Adrenal gland (tissue), 9 donors: ENCODE measurements at regions not wholly inside any gene's neighbourhood (a gene's known extent, or its start where the extent isn't known, plus 50 kb on each side); places are given as distances from the start of the nearest gene placed in this dataset.

Source experiments
- DNase-seq, 7 donors: peaks; one replicate each; pipeline ENCODE4 v3.0.0-alpha.2; 2019 to 2020
- H3K27ac ChIP-seq, 5 donors: fragments of 200-600 bp; sonication (generic) in 4 of 5; 1 replicate in 3 of 5; 2 replicates in 2 of 5; pipeline versions ENCODE4 v1.5.1 to v1.8.0; 2016 to 2020; ENCODE audit warnings: mild to moderate bottlenecking in 1 of 5
- H3K27me3 ChIP-seq: fragments of 200-600 bp; 2 replicates; pipeline ENCODE4 v1.8.0; 2021
- H3K36me3 ChIP-seq, 2 donors: fragments of 200-600 bp; replicated peaks in 1 of 2; 1 replicate in 1 of 2; 2 replicates in 1 of 2; pipeline versions ENCODE4 v1.5.1 to v1.8.0; 2018 to 2022
- H3K4me1 ChIP-seq, 2 donors: fragments of 200-600 bp; replicated peaks in 1 of 2; 1 replicate in 1 of 2; 2 replicates in 1 of 2; pipeline versions ENCODE4 v1.5.1 to v1.8.0; 2018 to 2021
- H3K4me3 ChIP-seq, 4 donors: fragments of 200-600 bp; sonication (generic) in 3 of 4; one replicate each; pipeline ENCODE4 v1.5.1; 2016 to 2018
- H3K9me3 ChIP-seq, 3 donors: fragments of 200-600 bp; sonication (generic) in 1 of 3; replicated peaks in 1 of 3; 1 replicate in 2 of 3; 2 replicates in 1 of 3; pipeline versions ENCODE4 v1.5.1 to v1.8.0; 2016 to 2021
- POLR2A ChIP-seq, 2 donors: fragments of 450-650 bp; IDR thresholded peaks; one replicate each; pipeline ENCODE4 v1.6.1; 2017; ENCODE audit warnings: antibody characterized with exemption in 2 of 2, mild to moderate bottlenecking in 2 of 2, moderate library complexity in 1 of 2
- WGBS, 4 donors: extraction: QIAGEN DNeasy Blood & Tissue Kit in 2 of 4; methylation state at CpG; one replicate each; pipeline versions ENCODE4 v1.1.5 to v1.1.7; 2013 to 2017; 5-methylcytosine and 5-hydroxymethylcytosine counted together
- intact Hi-C, 2 donors: fragments of 100-400 bp; cut with DNase I; formaldehyde crosslinking; loops; one replicate each; pipeline versions ENCODE4 v1.14.1 to v1.15.0; 2022 to 2023
- TF ChIP-seq, protein P1 (sequence below), 6 experiments: fragments of 450-650 bp in 4 of 6; fragments of 200-600 bp in 2 of 6; sonication (generic) in 1 of 6; IDR thresholded peaks; 1 replicate in 5 of 6; 2 replicates in 1 of 6; pipeline versions ENCODE4 v1.5.1 to v1.8.0; 2016 to 2021; ENCODE audit warnings: antibody characterized with exemption in 6 of 6, mild to moderate bottlenecking in 2 of 6, moderate library complexity in 1 of 6
- donor health status: healthy with polysubstance abuse.
- donor health status: Bipolar disorder and iron deficiency.
- donor health status: DM: yes; HTN: yes; CAD: no.
- donor health status: DM: no; HTN: no; CAD: no.
- donor health status: DM: no; HTN: no; CAD: no.

GRCh38 chr5:92421942-92422341 is 1038.8 kb upstream of the ARRDC3 start:
- Histone ChIP-seq H3K36me3 (no peaks in the 10 kb centered on the region), H3K4me1 (no peaks in the 10 kb centered on the region), H3K4me3 (no peak overlapping the region), H3K9me3 (no peaks in the 10 kb centered on the region), H3K27ac (no peak overlapping the region), H3K27me3 (no peaks in the 10 kb centered on the region)
- intact Hi-C loops: no loop called here
- TF ChIP-seq, protein P1, sequence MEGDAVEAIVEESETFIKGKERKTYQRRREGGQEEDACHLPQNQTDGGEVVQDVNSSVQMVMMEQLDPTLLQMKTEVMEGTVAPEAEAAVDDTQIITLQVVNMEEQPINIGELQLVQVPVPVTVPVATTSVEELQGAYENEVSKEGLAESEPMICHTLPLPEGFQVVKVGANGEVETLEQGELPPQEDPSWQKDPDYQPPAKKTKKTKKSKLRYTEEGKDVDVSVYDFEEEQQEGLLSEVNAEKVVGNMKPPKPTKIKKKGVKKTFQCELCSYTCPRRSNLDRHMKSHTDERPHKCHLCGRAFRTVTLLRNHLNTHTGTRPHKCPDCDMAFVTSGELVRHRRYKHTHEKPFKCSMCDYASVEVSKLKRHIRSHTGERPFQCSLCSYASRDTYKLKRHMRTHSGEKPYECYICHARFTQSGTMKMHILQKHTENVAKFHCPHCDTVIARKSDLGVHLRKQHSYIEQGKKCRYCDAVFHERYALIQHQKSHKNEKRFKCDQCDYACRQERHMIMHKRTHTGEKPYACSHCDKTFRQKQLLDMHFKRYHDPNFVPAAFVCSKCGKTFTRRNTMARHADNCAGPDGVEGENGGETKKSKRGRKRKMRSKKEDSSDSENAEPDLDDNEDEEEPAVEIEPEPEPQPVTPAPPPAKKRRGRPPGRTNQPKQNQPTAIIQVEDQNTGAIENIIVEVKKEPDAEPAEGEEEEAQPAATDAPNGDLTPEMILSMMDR (IDR thresholded peaks at IDR 0.05): no peak
- no peak for TF ChIP-seq POLR2A (IDR thresholded peaks at IDR 0.05)
- no peak for DNase-seq
- 39 to 76% (median 57%) methylated on average over 1 of the region's 1 CpG for WGBS, 4 donors

DNA sequence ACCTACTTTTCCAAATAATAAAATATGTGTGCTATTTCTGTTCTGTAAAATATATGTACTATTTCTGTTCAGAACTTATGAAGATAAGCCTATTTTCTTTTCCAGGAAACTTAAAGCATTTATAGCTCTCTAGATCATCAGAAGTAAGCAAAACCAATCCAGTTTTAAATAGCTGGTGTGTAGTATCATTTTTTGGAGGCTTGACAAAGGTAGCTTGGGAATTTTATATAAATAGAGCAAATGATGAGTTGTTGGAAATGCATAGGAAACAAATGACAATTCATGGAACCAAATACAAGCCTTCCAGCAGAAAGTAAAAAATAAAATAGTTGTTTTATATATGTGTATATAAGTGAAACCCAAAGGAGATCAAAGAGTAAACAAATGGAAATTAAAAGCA is 1038.1 kb upstream of the ARRDC3 start:
- intact Hi-C loops: no loop called here

GRCh38 chr5:92419261-92419660 is 1036.1 kb upstream of the ARRDC3 start:
- H3K4me1 ChIP-seq: no peaks in the 10 kb centered on the region
- H3K27me3 ChIP-seq: no peaks in the 10 kb centered on the region
- H3K4me3 ChIP-seq: no peak overlapping the region
- H3K9me3 ChIP-seq: no peaks in the 10 kb centered on the region
- TF ChIP-seq POLR2A (IDR thresholded peaks at IDR 0.05): no peak
- TF ChIP-seq, protein P1 (IDR thresholded peaks at IDR 0.05): no peak
- intact Hi-C loops: no loop called here
- no peaks in the 10 kb centered on the region for H3K36me3 ChIP-seq
- H3K27ac ChIP-seq: no peak overlapping the region
- DNase-seq: no peak

More for the DNA sequence above, 1038.1 kb upstream of the ARRDC3 start:
- H3K27ac ChIP-seq: no peak overlapping the region
- H3K27me3 ChIP-seq: no peaks in the 10 kb centered on the region
- no peaks in the 10 kb centered on the region for H3K9me3 ChIP-seq
- no peaks in the 10 kb centered on the region for H3K36me3 ChIP-seq
- DNase-seq: no peak
- H3K4me3 ChIP-seq: no peak overlapping the region
- no peaks in the 10 kb centered on the region for H3K4me1 ChIP-seq
- TF ChIP-seq POLR2A (IDR thresholded peaks at IDR 0.05): no peak
- TF ChIP-seq, protein P1 (IDR thresholded peaks at IDR 0.05): no peak

DNA sequence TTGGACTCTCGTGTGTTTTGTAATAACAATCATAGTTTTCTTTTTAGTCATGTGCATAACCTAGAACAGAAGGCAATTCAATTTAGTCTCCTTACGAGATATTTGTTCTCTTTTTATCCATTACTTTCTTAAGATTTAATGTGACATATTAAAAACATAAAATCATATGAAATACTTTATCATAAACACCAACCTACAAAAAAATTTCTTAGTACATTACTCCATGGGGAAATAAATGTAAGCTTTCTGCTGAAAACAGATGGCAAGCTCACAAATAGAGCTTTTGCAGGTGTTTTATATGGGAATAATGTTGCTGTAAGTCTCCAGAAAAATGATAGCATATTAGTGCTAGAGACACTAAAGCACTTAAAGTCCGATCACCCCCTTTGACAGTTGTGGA is 1035.2 kb upstream of the ARRDC3 start:
- DNase-seq: no peak
- H3K4me1 ChIP-seq: no peaks in the 10 kb centered on the region
- no peak overlapping the region for H3K4me3 ChIP-seq
- no peaks in the 10 kb centered on the region for H3K36me3 ChIP-seq
- intact Hi-C loops: no loop called here
- TF ChIP-seq, protein P1 (IDR thresholded peaks at IDR 0.05): no peak
- no peak for TF ChIP-seq POLR2A (IDR thresholded peaks at IDR 0.05)
- H3K9me3 ChIP-seq: no peaks in the 10 kb centered on the region
- H3K27me3 ChIP-seq: no peaks in the 10 kb centered on the region
- WGBS, 4 donors: 68 to 79% (median 78%) methylated on average over 3 of the region's 3 CpGs
- no peak overlapping the region for H3K27ac ChIP-seq
